ENCODE measurements at regions not wholly inside any gene's neighbourhood (a gene's known extent, or its start where the extent isn't known, plus 50 kb on each side); places are given as distances from the start of the nearest gene placed in this dataset.

GRCh38 chr12:131357920-131358319 is 353.0 kb upstream of the SFSWAP start:
- Mint-ChIP-seq H3K36me3 (ENCODE audit: insufficient read depth) (no peaks in the 10 kb centered on the region), H3K27ac (no peak overlapping the region), H3K27me3 (peaks cover 27% of the 10 kb centered on the region), H3K9me3 (ENCODE audit: low read depth) (peaks cover 4% of the 10 kb centered on the region), H3K4me3 (ENCODE audit: low read depth) (no peak overlapping the region), H3K4me1 (ENCODE audit: low read depth) (no peaks in the 10 kb centered on the region)
- no peak for DNase-seq (ENCODE audit: low spot score, unreplicated experiment)
- no peak for TF ChIP-seq CTCF (IDR thresholded peaks at IDR 0.05; ENCODE audit: unreplicated experiment)

GRCh38 chr12:131362291-131363211 is 348.3 kb upstream of the SFSWAP start:
- no peak for DNase-seq (ENCODE audit: low spot score, unreplicated experiment)
- Mint-ChIP-seq H3K4me1 (ENCODE audit: low read depth) (peaks cover 4% of the 10 kb centered on the region), H3K36me3 (ENCODE audit: insufficient read depth) (no peaks in the 10 kb centered on the region), H3K4me3 (ENCODE audit: low read depth) (no peak overlapping the region), H3K27me3 (peaks cover 13% of the 10 kb centered on the region), H3K27ac (no peak overlapping the region), H3K9me3 (ENCODE audit: low read depth) (peaks cover 4% of the 10 kb centered on the region)
- TF ChIP-seq CTCF (IDR thresholded peaks at IDR 0.05; ENCODE audit: unreplicated experiment) = no peak

GRCh38 chr12:131363393-131363792 is 347.5 kb upstream of the SFSWAP start:
- no peak for DNase-seq (ENCODE audit: low spot score, unreplicated experiment)
- Mint-ChIP-seq H3K27ac (no peak overlapping the region), H3K9me3 (ENCODE audit: low read depth) (peaks cover 4% of the 10 kb centered on the region), H3K36me3 (ENCODE audit: insufficient read depth) (no peaks in the 10 kb centered on the region), H3K27me3 (peaks cover 12% of the 10 kb centered on the region), H3K4me3 (ENCODE audit: low read depth) (no peak overlapping the region), H3K4me1 (ENCODE audit: low read depth) (peaks cover 4% of the 10 kb centered on the region)
- TF ChIP-seq CTCF (IDR thresholded peaks at IDR 0.05; ENCODE audit: unreplicated experiment) = no peak

GRCh38 chr12:131363841-131364495 is 346.9 kb upstream of the SFSWAP start:
- H3K9me3 Mint-ChIP-seq (ENCODE audit: low read depth) = peaks cover 4% of the 10 kb centered on the region
- no peak for TF ChIP-seq CTCF (IDR thresholded peaks at IDR 0.05; ENCODE audit: unreplicated experiment)
- H3K4me3 Mint-ChIP-seq (ENCODE audit: low read depth) = no peak overlapping the region
- peaks cover 4% of the 10 kb centered on the region for H3K4me1 Mint-ChIP-seq (ENCODE audit: low read depth)
- H3K27me3 Mint-ChIP-seq = peaks cover 10% of the 10 kb centered on the region
- no peak overlapping the region for H3K27ac Mint-ChIP-seq
- no peaks in the 10 kb centered on the region for H3K36me3 Mint-ChIP-seq (ENCODE audit: insufficient read depth)
- no peak for DNase-seq (ENCODE audit: low spot score, unreplicated experiment)

- no peak overlapping the region for H3K27ac Mint-ChIP-seq
- no peaks in the 10 kb centered on the region for H3K36me3 Mint-ChIP-seq (ENCODE audit: insufficient read depth)
- TF ChIP-seq CTCF (IDR thresholded peaks at IDR 0.05; ENCODE audit: unreplicated experiment) = no peak
- DNase-seq (ENCODE audit: low spot score, unreplicated experiment) = no peak
- peaks cover 4% of the 10 kb centered on the region for H3K4me1 Mint-ChIP-seq (ENCODE audit: low read depth)
- H3K27me3 Mint-ChIP-seq = peaks cover 10% of the 10 kb centered on the region
- no peaks in the 10 kb centered on the region for H3K9me3 Mint-ChIP-seq (ENCODE audit: low read depth)
- no peak overlapping the region for H3K4me3 Mint-ChIP-seq (ENCODE audit: low read depth)
Measured at GRCh38 chr12:131364903-131365820, 345.7 kb upstream of the SFSWAP start.
